ENCODE measurements at regions not wholly inside any gene's neighbourhood (a gene's known extent, or its start where the extent isn't known, plus 50 kb on each side); places are given as distances from the start of the nearest gene placed in this dataset.
"Not testable (repeated sequence)": the region's sequence is repeated elsewhere in the genome, so short reads cannot be mapped to it uniquely, and the experiment has no call there.

DNA sequence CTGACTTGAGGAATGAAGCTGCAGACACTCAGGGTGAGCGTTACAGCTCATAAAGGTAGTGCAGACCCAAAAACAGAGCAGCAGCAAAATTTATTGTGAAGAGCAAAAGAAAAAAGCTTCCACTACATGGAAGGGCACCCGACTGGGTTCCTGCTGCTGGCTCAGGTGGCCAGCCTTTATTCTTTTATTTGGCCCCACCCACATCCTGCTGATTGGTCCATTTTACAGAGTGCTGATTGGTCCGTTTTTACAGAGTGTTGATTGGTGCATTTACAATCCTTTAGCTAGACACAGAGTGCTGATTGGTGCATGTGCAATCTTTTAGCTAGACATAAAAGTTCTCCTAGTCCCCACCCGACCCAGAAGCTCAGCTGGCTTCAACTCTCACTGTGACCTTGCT is 95.3 kb upstream of the STMND1 start:
- DNase-seq: no peak
- H3K4me3 Mint-ChIP-seq: no peak overlapping the region
- intact Hi-C loops (cut with micrococcal nuclease): no loop called here
- no peak overlapping the region for H3K27ac Mint-ChIP-seq
- H3K4me1 Mint-ChIP-seq (ENCODE audit: low read depth): peaks cover 4% of the 10 kb centered on the region
- H3K27me3 Mint-ChIP-seq (ENCODE audit: low read depth): peaks cover 41% of the 10 kb centered on the region
- CTCF ChIA-PET: interaction anchor here (0.6 to 0.7 kb wide), 3 partner anchors 10 to 236 kb away, joined by 5 read pairs; no protein-coding TSS in a partner anchor
- H3K9me3 Mint-ChIP-seq: peaks cover 14% of the 10 kb centered on the region
- H3K36me3 Mint-ChIP-seq (ENCODE audit: low read depth): no peaks in the 10 kb centered on the region

DNA sequence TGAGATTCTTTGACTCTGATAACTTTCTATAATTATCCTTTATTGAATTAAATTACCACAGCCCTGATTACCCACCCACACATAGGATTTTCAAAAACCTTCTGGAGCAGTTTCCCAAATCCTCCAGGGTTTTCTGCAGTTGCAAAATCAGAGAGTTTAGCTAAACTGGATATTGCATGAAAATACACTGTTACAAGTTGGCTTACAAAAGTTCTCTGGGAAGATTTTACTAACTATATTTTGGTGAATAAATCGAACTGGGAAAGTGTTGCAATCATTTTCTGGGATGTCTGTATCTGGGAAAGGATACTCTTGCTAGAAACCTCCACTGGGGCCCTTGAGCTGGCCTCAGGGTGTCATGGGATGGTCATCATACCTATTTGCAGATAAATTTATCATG is 97.6 kb upstream of the STMND1 start:
- DNase-seq: no peak
- CTCF ChIA-PET: no interaction called here
- Mint-ChIP-seq H3K27ac (no peak overlapping the region), H3K4me3 (no peak overlapping the region), H3K36me3 (ENCODE audit: low read depth) (no peaks in the 10 kb centered on the region), H3K27me3 (ENCODE audit: low read depth) (peaks cover 41% of the 10 kb centered on the region), H3K9me3 (peaks cover 7% of the 10 kb centered on the region), H3K4me1 (ENCODE audit: low read depth) (peaks cover 4% of the 10 kb centered on the region)
- intact Hi-C loops (cut with micrococcal nuclease): no loop called here

DNA sequence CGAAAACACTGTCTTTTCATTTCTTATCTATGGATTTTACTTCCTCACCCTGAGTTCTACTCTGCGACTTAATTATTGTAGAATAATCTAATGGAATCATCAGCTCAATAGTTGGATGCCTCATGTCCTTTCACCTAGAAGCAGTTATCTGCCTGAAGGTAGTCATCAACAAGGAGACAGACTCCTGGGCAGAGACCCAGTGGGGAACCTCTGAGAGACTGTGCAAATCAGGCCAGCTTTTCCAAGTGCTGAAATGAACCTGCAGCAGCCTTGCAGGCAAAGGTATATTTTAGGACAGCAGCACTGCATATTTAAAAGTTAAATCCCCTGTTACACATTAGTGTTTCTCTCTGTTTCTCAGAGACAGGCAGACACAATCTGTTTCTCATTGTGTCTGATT is 99.7 kb upstream of the STMND1 start:
- Mint-ChIP-seq H3K27ac (no peak overlapping the region), H3K27me3 (ENCODE audit: low read depth) (peaks cover 53% of the 10 kb centered on the region), H3K4me3 (no peak overlapping the region), H3K9me3 (no peaks in the 10 kb centered on the region), H3K36me3 (ENCODE audit: low read depth) (no peaks in the 10 kb centered on the region), H3K4me1 (ENCODE audit: low read depth) (no peaks in the 10 kb centered on the region)
- CTCF ChIA-PET: no interaction called here
- intact Hi-C loops (cut with micrococcal nuclease): no loop called here
- DNase-seq: no peak

DNA sequence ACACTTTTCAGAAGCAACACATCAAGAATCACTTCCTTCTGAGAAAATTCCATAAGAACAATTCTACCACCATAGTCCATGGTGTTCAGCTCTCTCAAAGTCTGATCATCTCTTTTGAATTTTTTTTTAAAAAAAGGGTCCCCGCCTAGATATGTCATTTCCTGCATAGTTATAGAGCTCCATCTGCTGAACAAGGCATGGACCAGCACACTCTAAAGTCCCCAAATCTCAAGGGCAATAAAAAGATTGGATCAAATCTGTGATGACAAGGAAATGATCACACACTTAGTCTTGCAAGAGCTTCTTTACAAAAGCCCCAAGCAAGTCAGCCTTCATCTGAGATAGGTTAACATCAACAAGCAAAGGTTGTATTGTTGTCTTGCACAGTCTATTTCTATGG is 100.7 kb upstream of the STMND1 start:
- no peaks in the 10 kb centered on the region for H3K4me1 Mint-ChIP-seq (ENCODE audit: low read depth)
- intact Hi-C loops (cut with micrococcal nuclease): no loop called here
- DNase-seq: no peak
- CTCF ChIA-PET: interaction anchor here (0.6 to 1.7 kb wide), 2 partner anchors 237 to 786 kb away, joined by 3 to 4 read pairs; no protein-coding TSS in a partner anchor
- H3K36me3 Mint-ChIP-seq (ENCODE audit: low read depth): no peaks in the 10 kb centered on the region
- H3K4me3 Mint-ChIP-seq: no peak overlapping the region
- H3K27ac Mint-ChIP-seq: no peak overlapping the region
- no peaks in the 10 kb centered on the region for H3K9me3 Mint-ChIP-seq
- H3K27me3 Mint-ChIP-seq (ENCODE audit: low read depth): peaks cover 54% of the 10 kb centered on the region

DNA sequence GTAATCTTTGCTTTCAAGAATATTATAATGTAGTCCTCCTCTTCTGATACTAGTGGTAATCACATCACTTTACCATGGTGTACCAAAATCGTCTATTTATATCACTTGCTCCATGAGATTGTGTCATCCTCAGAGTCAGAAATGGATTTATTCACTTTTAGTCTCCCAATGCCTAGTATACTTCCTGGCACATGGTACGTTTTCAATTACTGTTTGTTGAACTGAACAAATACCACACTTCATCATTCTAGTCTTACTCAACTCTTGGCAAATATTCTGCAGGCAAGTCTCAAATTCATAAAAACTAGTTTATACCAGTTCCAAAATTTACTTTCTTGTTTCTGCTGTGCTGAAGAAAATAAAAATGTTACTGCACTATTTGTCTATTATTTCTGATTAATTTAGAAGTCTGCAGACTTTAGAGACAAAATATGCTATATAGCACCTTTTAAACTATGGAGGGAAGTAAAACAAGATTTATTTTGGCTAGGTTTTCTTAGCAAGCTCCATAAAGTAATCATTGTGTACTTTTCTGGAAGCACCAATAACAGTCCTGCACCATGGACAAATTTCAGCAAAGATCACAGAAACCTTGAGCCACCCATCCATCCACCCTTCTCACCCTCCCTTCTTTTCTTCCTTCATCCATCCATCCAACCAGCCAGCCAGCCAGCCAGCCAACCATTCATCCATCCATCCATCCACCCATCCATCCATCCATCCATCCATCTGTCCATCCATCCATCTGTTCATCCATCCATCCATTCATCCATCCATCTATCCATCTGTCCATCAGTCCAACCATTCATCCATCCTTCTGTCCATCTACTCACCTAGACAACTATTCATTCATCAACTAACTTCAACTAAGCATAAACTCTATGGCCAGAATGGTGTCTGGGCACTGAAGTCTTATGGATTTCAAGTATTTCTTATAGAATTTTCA is 102.1 kb upstream of the STMND1 start:
- Mint-ChIP-seq H3K27ac (no peak overlapping the region), H3K27me3 (ENCODE audit: low read depth) (peaks cover 48% of the 10 kb centered on the region), H3K36me3 (ENCODE audit: low read depth) (no peaks in the 10 kb centered on the region), H3K4me3 (no peak overlapping the region), H3K9me3 (no peaks in the 10 kb centered on the region), H3K4me1 (ENCODE audit: low read depth) (no peaks in the 10 kb centered on the region)
- intact Hi-C loops (cut with micrococcal nuclease): no loop called here
- no peak for DNase-seq
- CTCF ChIA-PET: interaction anchor here (1.7 kb wide), 1 partner anchor 236 kb away, joined by 4 read pairs; no protein-coding TSS in a partner anchor

DNA sequence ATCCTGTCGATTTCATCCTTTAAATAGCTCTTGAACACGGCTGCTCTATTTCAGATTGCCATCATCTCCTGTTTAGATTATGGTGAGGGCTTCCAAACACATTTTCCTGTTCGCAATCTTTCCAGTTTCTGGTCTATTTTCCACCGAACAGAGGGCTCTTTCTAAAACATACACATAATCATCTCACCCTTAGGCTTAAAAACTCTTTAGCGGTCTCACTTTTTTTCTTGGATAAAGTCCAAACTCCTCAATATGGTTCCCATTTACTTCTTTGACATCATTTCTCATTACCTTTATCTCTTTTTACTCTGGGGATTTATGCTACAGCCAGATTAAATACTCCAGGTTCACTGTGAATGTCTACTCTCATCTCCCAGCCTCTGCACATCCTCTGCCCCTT is 103.4 kb upstream of the STMND1 start:
- Mint-ChIP-seq H3K36me3 (ENCODE audit: low read depth) (no peaks in the 10 kb centered on the region), H3K27ac (no peak overlapping the region), H3K27me3 (ENCODE audit: low read depth) (peaks cover 41% of the 10 kb centered on the region), H3K4me1 (ENCODE audit: low read depth) (no peaks in the 10 kb centered on the region), H3K9me3 (no peaks in the 10 kb centered on the region), H3K4me3 (no peak overlapping the region)
- CTCF ChIA-PET: no interaction called here
- DNase-seq: no peak
- intact Hi-C loops (cut with micrococcal nuclease): no loop called here

DNA sequence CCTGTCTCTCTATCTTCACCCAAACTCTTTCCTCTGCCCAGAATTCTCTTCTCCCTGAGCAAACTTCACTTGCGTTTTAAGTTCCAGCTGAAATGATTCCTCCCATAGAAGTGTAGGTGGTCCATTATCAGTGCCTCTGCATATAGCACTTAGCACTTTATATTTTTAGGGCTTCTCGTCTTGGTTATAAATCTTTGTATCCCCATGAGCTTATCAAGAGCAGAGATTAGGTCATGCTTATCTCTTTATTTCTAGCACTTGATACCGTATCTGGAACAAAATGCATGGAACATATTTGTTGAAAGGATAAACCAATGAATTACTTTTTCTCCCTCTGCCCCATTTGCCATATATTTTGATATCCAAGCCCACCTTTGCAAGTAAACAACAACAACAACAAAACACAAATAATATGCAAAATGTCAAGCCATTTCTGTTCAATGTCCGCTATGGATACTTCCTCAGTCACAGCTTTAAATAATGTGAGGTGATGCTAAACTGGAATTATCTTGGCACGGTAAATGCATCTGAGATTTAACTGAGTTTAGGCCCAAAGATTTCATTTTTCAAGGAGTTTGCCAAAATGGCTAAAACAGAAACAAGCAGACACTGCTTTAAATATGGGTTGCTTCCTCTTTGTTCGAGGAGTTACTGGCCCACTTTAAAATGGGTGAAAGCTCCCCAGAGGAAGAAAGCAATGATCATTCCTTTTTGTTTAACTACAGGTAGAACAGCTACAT is 106.2 kb upstream of the STMND1 start:
- intact Hi-C loops (cut with micrococcal nuclease): no loop called here
- DNase-seq: no peak
- Mint-ChIP-seq H3K4me1 (ENCODE audit: low read depth) (no peaks in the 10 kb centered on the region), H3K27ac (no peak overlapping the region), H3K36me3 (ENCODE audit: low read depth) (no peaks in the 10 kb centered on the region), H3K4me3 (no peak overlapping the region), H3K9me3 (no peaks in the 10 kb centered on the region), H3K27me3 (ENCODE audit: low read depth) (peaks cover 29% of the 10 kb centered on the region)
- CTCF ChIA-PET: no interaction called here

DNA sequence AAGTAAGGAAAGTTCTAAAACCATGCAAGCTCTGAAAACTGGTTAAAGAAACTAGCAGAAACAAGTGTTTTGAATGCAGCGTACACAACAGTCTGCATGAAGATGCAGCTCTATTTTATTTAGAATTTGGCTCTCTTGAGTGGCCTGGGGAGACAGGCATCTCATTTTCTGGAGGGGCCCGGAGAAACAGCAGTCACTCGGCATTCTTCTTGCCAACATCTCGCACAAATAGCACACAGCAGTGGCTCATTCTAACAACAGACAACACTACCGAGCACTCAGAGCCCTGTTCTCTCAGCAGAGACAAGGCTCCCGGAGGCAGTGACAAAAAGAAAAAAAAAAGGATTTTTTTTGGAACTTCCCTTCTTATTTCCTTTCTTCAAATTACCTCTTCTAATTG is 108.5 kb upstream of the STMND1 start:
- H3K27ac Mint-ChIP-seq: no peak overlapping the region
- no peaks in the 10 kb centered on the region for H3K4me1 Mint-ChIP-seq (ENCODE audit: low read depth)
- intact Hi-C loops (cut with micrococcal nuclease): no loop called here
- H3K27me3 Mint-ChIP-seq (ENCODE audit: low read depth): peaks cover 19% of the 10 kb centered on the region
- CTCF ChIA-PET: no interaction called here
- peaks cover 3% of the 10 kb centered on the region for H3K36me3 Mint-ChIP-seq (ENCODE audit: low read depth)
- no peak for DNase-seq
- H3K4me3 Mint-ChIP-seq: no peak overlapping the region
- H3K9me3 Mint-ChIP-seq: peaks cover 11% of the 10 kb centered on the region

DNA sequence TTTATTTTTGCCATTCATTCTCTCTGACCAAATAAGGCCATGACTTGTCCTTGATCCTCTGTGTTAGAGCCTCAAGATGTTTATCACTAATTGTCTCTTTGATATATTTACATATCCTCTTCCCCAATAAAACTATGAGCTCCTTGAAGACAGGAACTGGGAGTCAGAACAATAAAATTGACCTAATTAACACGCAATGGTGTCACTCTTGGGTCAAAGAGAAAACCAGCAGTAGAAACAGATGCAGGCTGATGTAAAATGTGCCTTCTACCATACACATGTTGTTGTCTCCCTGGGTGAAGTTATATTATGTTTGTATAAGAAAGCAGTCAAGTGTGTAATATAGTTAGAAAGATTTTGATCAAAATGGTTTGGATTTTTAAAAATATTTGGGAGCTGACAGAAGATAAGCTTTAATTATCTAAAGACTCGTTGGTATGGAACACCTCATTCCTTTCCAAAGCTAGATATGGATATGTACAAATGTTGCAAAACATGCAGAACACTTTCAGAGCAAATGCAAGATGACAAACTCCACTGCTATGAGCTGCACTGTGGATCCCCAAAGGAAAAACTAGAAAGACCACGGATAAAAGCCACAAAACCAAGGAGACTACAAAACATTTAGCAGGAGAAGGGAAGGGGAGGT is 109.7 kb upstream of the STMND1 start:
- Mint-ChIP-seq H3K9me3 (peaks cover 13% of the 10 kb centered on the region), H3K36me3 (ENCODE audit: low read depth) (peaks cover 3% of the 10 kb centered on the region), H3K4me1 (ENCODE audit: low read depth) (no peaks in the 10 kb centered on the region), H3K27ac (no peak overlapping the region), H3K27me3 (ENCODE audit: low read depth) (peaks cover 14% of the 10 kb centered on the region), H3K4me3 (no peak overlapping the region)
- no peak for DNase-seq
- intact Hi-C loops (cut with micrococcal nuclease): no loop called here
- CTCF ChIA-PET: no interaction called here

DNA sequence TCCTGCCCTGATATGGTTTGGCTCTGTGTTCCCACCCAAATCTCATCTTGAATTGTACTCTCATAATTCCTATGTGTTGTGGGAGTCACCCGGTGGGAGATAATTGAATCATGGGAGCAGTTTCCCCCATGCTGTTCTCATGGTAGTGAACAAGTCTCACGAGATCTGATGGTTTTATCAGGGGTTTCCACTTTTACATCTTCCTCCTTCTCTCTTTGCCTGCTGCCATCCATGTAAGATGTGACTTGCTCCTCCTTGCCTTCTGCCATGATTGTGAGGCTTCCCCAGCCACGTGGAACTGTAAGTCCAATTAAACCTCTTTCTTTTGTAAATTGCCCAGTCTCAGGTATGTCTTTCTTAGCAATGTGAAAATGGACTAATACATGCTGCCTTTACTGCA is 111.9 kb upstream of the STMND1 start:
- Mint-ChIP-seq H3K9me3 (peaks cover 13% of the 10 kb centered on the region), H3K27me3 (ENCODE audit: low read depth) (peaks cover 18% of the 10 kb centered on the region)
- H3K4me3 Mint-ChIP-seq; DNase-seq; H3K4me1 Mint-ChIP-seq (ENCODE audit: low read depth); intact Hi-C loops (cut with micrococcal nuclease); H3K27ac Mint-ChIP-seq; CTCF ChIA-PET; H3K36me3 Mint-ChIP-seq (ENCODE audit: low read depth): not testable (repeated sequence)

DNA sequence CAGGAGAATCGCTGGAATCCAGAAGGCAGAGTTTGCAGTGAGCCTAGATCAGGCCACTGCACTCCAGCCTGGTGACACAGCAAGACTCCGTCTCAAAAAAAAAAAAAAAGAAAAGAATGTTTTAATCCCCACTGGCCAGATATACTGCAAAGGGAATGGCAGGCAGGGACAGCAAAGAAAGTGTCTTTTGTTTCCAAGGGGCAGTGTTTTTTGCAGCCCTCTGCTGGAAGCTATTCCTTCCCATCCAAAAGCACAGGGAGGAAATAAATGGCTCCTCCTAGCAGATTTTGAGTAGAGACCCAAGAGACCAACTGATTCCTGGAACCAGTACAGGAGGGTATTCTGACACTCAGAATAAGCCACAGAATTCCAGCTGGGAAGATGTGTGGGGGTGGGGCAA is 112.5 kb upstream of the STMND1 start:
- Mint-ChIP-seq H3K36me3 (ENCODE audit: low read depth) (peaks cover 3% of the 10 kb centered on the region), H3K4me3 (no peak overlapping the region), H3K27me3 (ENCODE audit: low read depth) (peaks cover 23% of the 10 kb centered on the region), H3K9me3 (peaks cover 13% of the 10 kb centered on the region), H3K4me1 (ENCODE audit: low read depth) (no peaks in the 10 kb centered on the region), H3K27ac (no peak overlapping the region)
- no peak for DNase-seq
- intact Hi-C loops (cut with micrococcal nuclease): no loop called here
- CTCF ChIA-PET: no interaction called here

DNA sequence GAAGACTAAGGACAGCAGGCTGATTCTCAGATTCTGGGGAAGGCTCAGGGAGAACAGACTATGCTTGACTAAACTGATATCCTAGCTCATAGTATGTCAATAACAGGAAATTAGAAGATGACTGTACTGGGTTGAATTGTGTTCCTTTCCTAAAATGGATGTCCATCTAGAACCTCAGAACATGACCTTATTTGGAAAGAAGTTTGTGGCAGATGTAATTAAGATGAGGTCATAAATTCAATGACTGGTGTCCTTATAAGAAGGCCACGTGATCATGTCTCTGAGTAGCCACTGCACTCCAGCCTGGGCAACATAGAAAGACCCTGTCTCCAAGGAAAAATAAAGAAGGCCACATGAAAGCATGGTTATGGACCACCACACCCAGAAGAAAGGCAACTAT is 113.9 kb upstream of the STMND1 start:
- peaks cover 13% of the 10 kb centered on the region for H3K9me3 Mint-ChIP-seq
- H3K27me3 Mint-ChIP-seq (ENCODE audit: low read depth): peaks cover 28% of the 10 kb centered on the region
- CTCF ChIA-PET: interaction anchor here (1.3 kb wide), 1 partner anchor 23 kb away, joined by 3 read pairs; no protein-coding TSS in a partner anchor
- no peak overlapping the region for H3K4me3 Mint-ChIP-seq
- H3K4me1 Mint-ChIP-seq (ENCODE audit: low read depth): no peaks in the 10 kb centered on the region
- intact Hi-C loops (cut with micrococcal nuclease): no loop called here
- peaks cover 3% of the 10 kb centered on the region for H3K36me3 Mint-ChIP-seq (ENCODE audit: low read depth)
- no peak overlapping the region for H3K27ac Mint-ChIP-seq
- DNase-seq: no peak

All from activated naive CD4-positive, alpha-beta T cell treated with anti-CD3 and anti-CD28 coated beads for 36 hours (primary cell).